Globus pallidus (tissue), 1 donor: ENCODE measurements at regions not wholly inside any gene's neighbourhood (a gene's known extent, or its start where the extent isn't known, plus 50 kb on each side); places are given as distances from the start of the nearest gene placed in this dataset.
"Not testable (repeated sequence)": the region's sequence is repeated elsewhere in the genome, so short reads cannot be mapped to it uniquely, and the experiment has no call there.

ENCODE experiments used
- DNase-seq: peaks from one replicate; pipeline ENCODE4 v3.0.0-alpha.2; 2015; ENCODE audit warnings: low spot score

GRCh38 chr5:118371973-118372831 is 616.1 kb downstream of the DTWD2 start:
- no peak for DNase-seq

DNA sequence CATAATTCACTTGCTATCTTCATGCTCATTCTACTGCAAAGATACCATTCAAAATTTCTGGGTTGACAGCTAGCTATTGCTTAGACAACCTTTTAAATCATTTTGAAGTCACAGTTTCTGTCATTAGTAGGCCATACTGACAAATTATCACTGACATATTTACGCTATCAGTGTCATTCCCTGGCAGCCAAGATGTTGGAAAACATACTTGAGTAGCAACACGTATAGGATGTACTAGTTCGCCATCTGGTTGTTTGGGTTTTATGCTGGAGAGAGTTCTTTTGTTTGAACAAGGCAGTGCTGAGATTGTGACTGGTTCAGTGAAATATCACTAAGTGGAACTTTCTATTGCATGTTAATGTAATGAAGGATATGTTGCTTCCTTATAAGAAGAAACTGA is 621.9 kb downstream of the DTWD2 start:
- DNase-seq: no peak

DNA sequence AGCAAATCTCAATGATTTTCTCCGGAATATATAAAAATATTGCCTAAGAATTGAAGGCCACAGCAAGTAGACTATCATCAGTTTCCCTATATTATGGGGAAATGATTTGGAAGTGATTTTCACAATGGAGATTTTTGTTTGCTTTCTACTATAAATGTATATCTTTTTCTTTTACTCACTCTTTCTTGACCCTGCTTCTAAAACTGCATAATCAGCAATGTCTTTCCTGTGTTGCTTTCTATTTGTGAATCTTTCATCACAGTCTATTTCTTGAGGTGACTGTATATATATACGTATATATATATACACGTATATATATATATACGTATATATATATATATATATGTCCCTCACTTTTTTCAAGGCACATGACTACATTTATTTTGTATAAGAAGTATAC is 622.6 kb downstream of the DTWD2 start:
- DNase-seq: no peak

DNA sequence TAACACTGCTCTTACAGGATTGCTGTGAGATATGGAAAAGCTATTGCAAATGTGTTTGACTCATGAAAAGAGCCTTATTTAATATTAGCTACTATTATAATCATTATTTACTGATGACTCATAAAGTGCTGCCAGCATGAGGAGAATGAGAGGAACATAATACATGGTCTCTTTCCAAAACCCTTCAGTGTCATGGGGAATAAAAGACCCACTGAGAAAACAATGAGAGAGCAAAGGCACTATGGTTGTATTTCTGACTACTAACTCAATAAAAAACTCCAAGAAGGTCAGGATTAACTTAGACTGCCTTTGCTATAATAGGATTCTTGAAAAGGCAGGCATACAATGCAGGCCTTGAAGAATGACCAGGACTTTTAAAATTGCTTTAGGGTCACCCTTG is 633.5 kb downstream of the DTWD2 start:
- DNase-seq: no peak

- no peak for DNase-seq
Measured at GRCh38 chr5:118353970-118354369, 634.4 kb downstream of the DTWD2 start.

DNA sequence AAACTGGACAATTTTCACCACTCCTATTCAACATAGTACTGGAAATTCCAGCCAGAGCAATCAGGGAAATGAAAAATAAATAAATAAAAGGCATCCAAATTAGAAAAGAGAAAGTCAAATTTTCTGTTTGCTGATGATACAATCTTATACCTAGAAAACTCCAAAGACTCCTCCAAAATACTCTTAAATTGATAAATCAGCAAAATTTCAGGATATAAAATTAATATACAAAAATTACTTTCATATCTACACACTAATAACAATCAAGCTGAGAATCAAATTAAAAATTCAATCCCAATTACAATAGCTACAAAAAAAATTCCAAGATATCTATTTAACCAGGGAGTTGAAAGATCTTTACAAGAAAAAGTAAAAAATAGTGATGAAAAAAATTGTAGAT is 651.9 kb downstream of the DTWD2 start:
- DNase-seq: no peak

DNA sequence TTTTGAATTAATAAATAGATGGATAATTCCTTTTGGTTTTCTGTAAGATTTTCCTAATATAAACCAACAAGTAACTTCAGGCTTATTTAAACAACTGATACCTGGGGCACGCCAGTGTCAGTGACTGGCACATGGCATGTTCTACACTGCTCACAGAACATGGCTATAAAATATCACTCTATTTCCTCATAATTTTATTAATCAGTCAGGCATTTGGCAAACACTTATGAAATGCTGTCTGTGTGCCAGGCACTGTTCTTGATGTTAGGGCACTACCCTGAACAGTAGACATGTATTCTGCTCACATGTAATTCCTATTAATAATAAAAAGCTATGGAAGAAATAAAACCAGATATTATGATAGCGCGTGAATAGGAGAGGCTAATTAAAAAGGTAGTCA is 661.0 kb downstream of the DTWD2 start:
- DNase-seq: no peak

GRCh38 chr5:118326481-118327045 is 661.8 kb downstream of the DTWD2 start:
- no peak for DNase-seq

GRCh38 chr5:118325931-118326330 is 662.4 kb downstream of the DTWD2 start:
- no peak for DNase-seq

DNA sequence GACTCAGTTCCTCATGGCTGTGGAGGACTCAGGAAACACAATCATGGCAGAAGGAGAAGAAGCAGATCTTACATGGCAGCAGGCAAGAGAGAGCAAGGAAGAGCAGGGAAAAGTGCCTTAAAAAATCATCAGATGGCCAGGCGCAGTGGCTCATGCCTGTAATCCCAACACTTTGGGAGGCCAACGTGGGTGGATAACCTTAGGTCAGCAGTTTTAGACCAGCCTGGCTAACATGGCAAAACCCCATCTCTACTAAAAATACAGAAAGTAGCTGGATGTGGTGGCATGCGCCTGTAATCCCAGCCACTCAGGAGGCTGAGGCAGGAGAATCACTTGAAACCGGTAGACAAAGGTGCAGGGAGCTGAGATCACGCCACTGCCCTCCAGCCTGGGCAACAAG is 664.6 kb downstream of the DTWD2 start:
- not testable (repeated sequence) for DNase-seq

DNA sequence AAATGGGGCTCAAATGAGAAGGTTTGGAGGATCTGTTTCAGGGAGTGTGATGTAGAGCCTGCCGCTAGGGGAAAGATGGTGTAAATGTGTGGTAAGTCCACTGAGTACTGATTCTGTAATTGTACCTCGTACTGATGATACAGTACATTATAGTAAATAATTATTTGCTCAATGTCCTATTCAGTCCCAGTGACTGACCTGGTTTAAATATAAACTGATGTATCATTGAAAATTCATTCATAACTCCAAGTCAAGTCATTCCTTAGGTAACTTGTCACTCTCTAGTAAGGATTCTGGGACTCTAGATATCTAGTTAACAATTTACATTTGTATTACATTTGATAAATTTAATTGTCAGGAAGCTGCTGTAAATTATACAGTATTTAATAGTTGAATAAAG is 667.3 kb downstream of the DTWD2 start:
- no peak for DNase-seq

DNA sequence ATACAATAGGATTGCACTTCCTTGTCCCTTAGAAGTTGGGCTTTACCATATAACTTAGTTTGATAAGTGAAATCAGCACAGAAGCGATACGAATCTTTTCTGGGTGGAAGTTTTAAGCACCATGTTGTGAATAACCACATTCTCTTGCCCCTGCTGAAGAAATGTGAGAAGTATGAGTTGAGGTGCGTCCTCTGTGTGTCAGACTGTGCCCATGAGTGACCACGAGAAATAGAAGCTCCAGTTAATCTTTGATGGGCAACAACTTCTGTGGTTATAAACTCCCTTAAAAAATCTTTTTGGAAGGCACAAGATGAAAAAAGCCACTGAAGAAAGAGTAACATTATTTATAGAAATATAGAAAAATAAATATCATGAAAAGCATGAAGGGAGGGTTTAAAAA is 668.2 kb downstream of the DTWD2 start:
- DNase-seq: no peak

GRCh38 chr5:118314931-118315330 is 673.4 kb downstream of the DTWD2 start:
- no peak for DNase-seq

- no peak for DNase-seq
Measured at GRCh38 chr5:118311103-118311819, 677.1 kb downstream of the DTWD2 start.

DNA sequence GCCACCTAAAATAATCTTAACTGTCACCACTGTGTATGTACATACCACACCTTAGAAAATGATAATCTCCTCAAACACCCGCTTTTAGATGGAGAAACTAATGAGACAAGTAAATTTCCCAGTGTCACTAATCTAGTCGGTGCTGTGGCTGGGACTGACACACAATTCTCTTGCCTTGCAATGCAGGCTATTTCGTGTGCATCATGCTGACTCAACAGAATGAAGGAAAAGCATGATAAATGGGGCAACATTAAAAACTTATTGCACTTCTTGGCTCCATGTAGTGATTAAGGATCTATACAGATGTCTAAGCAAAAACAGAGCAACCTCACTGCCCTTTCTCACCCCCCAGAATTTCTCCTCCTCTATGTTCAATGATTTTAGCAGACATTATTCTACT is 677.9 kb downstream of the DTWD2 start:
- no peak for DNase-seq

DNA sequence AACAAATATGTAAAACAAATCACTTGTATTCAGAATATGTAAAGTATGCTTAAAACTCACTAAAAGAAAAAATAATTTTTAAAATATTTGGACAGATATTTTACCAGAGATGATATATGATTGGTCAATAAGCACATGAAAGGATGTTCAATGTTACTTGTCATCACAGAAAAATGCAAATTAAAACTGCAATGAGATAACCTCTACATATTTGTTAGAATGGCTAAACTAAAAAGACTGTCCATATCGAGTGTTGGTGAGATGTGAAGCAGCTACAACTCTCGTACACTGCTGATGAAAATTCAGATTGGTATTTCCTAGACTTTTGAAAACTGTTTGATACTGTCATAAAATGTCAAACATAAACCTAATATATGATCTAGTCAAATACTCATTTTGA is 685.1 kb downstream of the DTWD2 start:
- DNase-seq: no peak

DNA sequence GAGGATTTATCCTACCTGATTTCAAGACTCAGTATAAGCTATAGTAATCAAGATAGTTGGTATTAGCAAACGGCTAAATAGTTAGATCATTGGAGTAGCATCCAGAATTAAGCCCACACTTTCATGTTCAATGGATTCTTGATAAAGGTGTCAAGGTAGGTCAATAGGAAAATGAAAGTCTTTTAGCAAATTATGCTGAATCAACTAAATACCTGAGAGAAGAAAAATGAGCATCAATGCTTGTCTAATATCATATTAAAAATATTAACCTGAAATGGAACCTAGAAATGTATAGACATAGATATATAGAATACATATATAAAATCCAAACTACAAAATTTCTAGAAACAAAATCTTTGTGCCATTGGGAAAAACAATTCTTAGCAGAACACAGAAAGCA is 685.6 kb downstream of the DTWD2 start:
- no peak for DNase-seq

GRCh38 chr5:118301696-118302095 is 686.7 kb downstream of the DTWD2 start:
- no peak for DNase-seq

DNA sequence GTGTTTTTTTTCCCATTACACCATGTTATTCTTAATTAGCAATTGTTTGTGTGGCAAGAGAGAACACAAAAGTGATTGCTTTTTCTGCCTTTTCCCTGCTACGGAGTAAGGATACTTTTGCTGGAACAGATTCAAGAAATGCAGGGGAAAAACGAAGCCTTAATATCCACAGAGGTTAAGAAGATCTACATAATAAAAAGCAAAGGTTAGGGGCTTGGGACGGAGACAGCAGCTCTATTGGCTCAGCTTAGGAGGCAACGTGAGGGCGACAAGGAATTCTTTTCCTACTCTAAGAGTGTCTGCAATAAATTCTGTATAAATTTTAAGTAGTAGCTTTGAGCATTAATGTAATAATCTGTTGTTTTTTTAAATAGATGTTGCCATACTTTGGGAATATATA is 693.3 kb downstream of the DTWD2 start:
- DNase-seq: no peak

GRCh38 chr5:118293378-118293777 is 695.0 kb downstream of the DTWD2 start:
- no peak for DNase-seq

DNA sequence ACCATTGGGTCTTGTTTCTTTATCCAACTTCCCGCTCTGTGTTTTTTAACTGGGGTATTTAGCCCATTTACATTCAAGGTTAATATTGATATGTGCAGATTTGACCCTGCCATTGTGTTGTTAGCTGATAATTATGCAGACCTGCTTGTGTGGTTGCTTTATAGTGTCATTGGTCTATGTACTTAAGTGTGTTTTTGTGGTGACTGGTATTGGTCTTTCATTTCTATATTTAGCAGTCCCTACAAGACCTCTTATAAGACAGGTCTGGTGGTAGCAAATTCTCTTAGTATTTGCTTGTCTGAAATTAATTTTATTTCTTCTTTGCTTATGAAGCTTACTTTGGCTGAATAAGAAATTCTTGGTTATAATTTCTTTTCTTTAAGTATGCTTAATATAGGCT is 698.1 kb downstream of the DTWD2 start:
- no peak for DNase-seq

- DNase-seq: not testable (repeated sequence)
Measured at GRCh38 chr5:118284230-118284629, 704.1 kb downstream of the DTWD2 start.

DNA sequence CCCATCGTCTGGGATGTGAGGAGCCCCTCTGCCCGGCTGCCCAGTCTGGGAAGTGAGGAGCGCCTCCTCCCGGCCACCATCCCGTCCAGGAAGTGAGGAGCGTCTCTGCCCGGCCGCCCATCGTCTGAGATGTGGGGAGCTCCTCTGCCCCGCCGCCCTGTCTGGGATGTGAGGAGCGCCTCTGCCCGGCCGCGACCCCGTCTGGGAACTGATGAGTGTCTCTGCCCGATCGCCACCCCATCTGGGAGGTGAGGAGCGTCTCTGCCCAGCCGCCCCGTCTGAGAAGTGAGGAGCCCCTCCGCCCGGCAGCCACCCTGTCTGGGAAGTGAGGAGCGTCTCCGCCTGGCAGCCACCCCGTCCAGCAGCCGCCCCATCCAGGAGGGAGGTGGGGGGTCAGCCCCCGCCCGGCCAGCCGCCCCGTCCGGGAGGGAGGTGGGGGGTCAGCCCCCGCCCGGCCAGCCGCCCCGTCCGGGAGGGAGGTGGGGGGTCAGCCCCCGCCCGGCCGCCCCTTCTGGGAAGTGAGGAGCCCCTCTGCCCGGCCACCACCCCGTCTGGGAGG is 705.8 kb downstream of the DTWD2 start:
- DNase-seq: not testable (repeated sequence)
